GM18861 (cell line): ENCODE measurements at regions not wholly inside any gene's neighbourhood (a gene's known extent, or its start where the extent isn't known, plus 50 kb on each side); places are given as distances from the start of the nearest gene placed in this dataset.

ENCODE experiments used
- ATAC-seq: cut with Tn5 transposase; IDR thresholded peaks from one replicate; pipeline ENCODE4 v1.9.1; 2021; ENCODE audit not compliant: unreplicated experiment

GRCh38 chr15:39108021-39108420 is 472.9 kb upstream of the THBS1 start:
- no peak for ATAC-seq

GRCh38 chr15:39110336-39110735 is 470.5 kb upstream of the THBS1 start:
- no peak for ATAC-seq

GRCh38 chr15:39110746-39111145 is 470.1 kb upstream of the THBS1 start:
- no peak for ATAC-seq

DNA sequence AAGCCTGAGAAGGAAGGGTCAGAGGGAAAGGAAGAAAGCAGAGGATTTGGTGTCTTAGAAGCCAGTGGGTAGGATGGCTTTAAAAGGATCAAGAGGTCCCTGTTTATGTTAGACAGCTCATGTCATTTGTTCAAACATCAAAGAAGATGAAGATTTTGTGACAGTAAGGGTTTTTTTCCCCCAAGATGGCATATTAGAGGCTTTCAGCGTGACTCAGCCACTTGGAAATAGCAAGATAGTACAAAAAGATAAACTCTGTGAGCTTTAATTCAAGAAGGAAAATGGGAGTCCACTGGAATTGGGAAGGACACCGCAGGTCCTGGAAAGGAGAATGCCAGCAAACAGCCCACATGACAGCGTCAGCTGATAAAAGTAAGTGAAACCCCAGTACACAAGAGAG is 467.1 kb upstream of the THBS1 start:
- ATAC-seq, result no peak

DNA sequence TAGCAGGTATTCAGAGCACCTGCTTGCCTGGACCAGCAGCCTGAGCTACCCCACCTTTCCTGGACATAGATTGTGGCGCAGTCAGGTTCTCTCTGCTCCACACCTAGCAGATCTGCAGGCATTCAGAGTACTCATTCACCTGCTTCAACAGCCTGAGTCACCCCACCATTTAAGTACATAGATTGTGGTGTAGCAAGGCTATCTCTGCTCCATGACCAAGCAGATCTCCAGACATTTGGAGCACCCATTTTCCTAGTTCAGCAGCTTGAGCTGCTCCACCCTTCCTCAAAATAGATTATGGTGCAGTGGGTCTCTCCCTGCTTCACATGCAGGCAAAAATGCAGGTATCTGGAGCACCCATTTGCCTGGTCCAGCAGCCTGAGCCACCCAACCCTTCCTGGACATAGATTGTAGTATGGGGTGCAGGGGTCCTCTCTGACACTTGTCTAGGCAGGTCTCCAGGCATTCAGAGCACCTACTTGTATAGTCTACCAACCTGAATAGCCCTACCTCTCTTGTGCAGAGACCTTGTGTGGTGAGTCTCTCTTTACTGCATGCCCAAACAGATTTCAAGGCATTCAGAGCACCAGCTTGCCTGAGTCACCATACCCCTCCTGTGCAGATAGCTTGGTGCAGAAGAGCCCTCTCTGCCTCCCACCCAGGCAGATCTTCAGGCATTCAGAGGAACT is 466.0 kb upstream of the THBS1 start:
- ATAC-seq, result no peak

DNA sequence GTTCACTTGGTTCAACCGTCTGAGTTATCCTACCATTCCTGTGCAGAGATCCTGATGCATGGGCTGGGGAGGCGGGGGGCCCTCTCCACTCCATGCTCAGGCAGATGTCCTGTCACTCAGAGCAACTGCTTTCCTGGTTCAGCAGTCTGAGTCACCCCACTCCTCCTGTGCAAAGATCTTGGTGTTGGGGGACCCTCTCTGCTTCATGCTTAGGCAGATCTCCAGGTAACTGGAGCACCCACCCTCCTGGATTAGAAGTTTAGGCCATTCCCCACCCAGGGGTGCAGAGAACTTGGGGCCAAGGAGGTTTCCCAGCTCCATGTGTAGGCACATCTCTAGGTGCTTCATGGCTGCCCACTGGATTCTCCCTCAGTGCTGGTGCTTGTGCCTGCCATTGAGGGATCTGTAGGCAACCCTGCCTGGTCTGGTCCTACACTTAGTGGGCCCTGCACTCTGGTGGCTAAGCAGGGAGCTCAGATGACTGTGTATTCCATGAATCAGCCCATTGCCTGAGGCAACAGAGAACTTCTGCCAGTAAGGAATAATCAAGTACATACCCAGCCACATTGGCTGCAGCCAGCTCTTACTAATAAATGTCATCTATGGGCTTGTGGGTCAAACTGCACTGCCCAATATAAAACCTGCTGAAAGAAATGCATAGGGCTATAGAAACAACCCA is 465.4 kb upstream of the THBS1 start:
- no peak for ATAC-seq

- ATAC-seq, result no peak
Measured at GRCh38 chr15:39118510-39118909, 462.4 kb upstream of the THBS1 start.

GRCh38 chr15:39124155-39124552 is 456.7 kb upstream of the THBS1 start:
- no peak for ATAC-seq

DNA sequence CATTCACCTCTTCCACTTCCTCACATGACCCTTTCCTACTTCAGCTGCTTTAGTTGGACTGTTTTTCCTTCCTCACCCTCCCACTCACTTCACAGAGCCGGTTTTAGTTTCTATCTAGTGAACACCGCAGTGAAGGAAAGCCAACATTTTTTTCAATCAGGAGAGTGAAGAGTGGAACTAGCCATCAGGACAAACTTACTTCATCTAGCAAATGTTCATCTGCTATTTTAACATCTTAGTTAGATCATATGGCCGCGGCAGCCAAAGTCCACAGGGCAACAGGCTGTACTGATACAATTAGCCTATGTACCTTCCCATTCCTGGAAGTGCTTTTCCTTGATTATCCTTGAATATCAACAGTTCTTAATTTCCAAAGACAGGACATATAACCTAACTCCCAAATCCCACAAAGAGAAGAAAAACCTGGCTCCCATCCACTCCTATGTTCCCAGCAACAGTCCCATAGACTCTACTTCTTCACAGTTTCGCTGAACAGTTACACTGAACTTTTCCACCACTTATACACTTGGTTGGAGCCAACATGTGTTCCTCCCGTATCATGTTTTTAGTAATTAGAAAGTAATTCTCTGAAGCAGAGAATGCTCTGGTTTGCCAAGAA is 456.2 kb upstream of the THBS1 start:
- ATAC-seq, result no peak

DNA sequence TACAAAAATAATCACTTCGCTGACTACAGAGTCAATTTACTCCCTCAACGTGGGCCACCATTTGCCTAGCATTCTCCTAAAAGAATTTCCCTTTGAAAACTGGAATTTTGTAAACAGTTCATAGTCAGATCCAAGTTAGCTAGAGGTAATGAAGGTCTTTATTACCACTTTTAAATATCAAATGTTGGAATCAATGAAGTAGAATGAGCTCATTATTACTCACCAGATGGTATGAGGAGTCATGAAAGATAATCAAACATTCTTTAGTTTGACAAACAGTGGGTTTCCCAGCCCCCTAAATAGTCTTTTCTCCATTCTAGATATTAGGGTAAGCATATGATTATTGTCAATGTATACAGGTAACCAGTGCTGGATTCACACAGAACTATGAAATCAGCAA is 455.7 kb upstream of the THBS1 start:
- ATAC-seq, result no peak

- ATAC-seq, result no peak
Measured at GRCh38 chr15:39125904-39126303, 455.0 kb upstream of the THBS1 start.

DNA sequence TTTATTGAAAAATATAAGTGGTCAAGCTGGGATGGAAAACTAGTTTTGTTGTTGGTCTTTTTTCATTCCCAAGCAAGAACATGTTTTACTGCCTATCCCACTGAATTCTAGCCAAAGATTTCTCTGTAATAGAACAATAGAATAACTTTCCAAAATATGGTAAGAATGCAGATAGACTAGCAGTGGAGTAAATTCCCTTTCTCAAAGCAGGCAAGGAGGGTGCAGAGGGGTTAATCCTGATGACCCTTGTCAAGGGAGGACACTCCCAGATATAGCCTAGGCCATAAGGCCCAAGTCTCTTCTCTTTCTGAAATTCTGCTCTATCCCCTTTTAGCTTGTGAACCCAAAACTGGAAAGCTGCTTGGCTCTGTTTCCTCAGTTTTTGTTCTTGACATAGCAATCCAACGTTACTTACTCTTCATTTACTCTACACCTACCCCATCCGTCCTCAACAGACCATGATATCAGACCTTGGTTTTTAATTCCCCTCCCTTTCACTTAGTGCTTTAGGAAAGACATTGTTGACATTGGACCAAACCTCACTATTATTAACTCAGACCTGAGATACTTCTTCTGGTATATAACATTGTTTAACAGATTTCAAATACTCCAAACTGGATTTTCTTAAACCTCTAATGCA is 453.6 kb upstream of the THBS1 start:
- no peak for ATAC-seq

DNA sequence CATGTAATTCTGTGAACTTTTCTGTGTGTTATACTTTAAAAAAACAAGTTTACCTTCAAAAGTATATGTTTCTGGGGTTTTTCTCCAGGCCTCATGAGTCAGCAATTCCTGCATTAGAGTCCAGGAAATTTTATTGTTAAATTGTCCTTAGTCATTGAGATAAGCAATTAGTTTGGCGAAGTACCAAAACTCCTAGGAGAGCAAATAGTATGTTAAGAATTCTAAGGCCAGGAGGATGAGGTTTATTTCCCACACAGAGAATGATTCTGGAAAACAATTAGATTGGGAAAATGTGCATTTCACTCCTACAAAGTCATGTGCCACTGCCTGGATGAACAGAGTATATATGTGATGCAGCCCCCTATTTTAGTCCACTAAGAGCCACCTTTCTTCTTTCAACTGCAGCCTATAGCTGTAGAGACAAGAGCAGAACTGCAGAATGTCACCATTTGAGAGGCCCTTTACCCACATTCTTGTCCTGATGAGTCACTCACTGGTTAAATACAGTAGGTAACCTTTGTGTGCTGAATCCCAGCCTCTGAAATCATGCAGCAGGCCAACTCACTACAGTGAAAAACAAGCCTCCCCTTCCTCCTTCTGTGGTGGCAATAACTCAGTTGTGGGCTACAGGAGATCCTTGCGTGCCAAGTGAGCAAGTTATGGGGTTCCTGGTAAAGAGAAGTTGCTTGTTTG is 452.8 kb upstream of the THBS1 start:
- no peak for ATAC-seq

DNA sequence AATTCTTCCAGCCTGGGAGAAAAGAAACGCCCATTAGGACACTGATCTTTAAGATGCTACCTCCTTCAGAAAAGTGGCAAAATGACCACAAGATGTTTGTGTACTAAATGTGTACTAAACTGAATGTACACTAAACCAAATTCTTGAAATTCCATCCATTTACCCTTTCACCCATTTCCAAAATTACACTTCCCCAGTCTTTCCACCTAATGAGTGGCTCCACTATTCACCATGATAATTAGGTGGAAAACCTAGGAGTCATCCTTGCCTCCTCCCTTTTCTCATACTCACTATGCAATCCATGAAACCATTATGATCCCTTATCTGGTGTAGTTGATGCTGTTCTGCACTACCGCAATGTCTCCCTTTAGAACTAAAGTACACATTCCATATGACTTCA is 452.1 kb upstream of the THBS1 start:
- ATAC-seq, result no peak

- ATAC-seq, result no peak
Measured at GRCh38 chr15:39130556-39131379, 450.1 kb upstream of the THBS1 start.

DNA sequence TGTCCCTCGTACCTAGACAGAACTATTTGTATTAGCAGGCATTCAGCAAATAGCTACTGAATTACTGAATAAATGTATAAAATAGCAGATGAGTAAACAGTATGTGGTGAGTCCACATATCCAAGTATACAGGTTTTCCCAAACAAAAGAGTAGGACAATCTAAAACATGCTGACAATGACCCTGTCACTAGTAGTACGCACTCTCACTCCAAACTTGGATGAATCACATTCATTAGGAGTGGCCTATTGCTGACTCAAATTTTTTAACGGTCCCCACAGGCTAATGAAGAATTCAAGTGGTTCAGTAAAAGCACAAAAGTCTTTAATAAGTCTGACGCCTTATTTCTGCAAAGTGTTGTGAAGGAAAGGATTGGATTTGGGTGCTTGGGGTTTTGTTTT is 449.3 kb upstream of the THBS1 start:
- ATAC-seq, result no peak

- no peak for ATAC-seq
Measured at GRCh38 chr15:39132070-39132469, 448.8 kb upstream of the THBS1 start.

DNA sequence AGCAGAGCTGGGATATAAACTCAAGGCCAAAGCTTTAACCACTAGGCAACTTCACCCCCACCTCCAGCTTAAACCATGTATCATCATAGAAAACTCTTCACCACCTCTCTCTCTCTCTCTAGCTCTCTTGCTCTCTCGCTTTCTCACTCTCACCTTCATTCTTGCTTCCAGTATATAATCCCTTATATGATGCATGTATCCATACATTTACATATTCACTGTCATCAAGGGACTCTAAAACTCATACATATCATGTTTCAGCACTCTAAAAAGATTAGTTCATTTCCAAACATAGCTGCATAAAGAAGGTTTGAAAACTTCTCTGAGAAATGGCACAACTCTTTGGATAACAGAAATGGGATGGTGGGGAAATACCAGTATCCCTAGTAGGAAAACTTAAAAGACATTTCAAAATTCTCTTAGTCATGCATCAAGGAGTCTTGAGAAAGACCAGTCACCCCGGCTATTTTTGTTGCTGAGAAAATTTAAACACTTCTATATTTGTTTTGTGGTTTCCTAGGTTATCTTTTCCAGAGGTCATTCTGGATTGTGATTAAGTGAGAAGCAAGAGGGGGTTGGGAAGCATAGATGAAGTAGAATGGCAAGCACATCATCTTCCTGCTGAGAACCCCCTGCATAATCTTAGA is 447.8 kb upstream of the THBS1 start:
- no peak for ATAC-seq

- ATAC-seq, result no peak
Measured at GRCh38 chr15:39134282-39134681, 446.6 kb upstream of the THBS1 start.

DNA sequence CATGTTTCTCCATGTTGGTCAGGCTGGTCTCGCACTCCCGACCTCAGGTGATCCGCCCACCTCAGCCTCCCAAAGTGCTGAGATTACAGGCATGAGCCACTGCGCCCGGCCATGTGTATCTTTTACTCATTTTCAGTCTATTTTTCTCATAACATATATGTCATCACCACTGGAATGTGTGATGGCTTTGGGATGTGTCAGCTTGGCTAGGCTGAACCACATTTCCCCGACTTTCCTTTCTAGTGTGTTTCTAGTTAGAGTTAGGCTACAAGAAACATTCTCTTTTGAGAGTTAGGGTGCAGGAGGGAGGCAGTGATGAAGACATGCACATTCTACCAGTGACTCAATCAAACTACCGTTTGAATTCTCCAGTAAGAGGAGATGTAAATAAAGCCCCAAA is 444.9 kb upstream of the THBS1 start:
- no peak for ATAC-seq
